Stimulated activated naive CD8-positive, alpha-beta T cell treated with anti-CD3 and anti-CD28 coated beads, Interleukin-15, amount 100 ng/mL, for 72 hours (primary cell): ENCODE measurements at regions not wholly inside any gene's neighbourhood (a gene's known extent, or its start where the extent isn't known, plus 50 kb on each side); places are given as distances from the start of the nearest gene placed in this dataset.

ENCODE experiments used
- ATAC-seq: fragments of 150-1000 bp; cut with Tn5 transposase; 2 replicates; pipeline ENCODE4 v1.10.0; 2021; ENCODE audit warnings: mild to moderate bottlenecking, moderate library complexity
- DNase-seq, 2 donors: peaks; one replicate each; pipeline ENCODE4 v3.0.0; 2021 to 2022
- H3K27ac Mint-ChIP-seq, 2 donors: one replicate each; pipeline ENCODE4 v1.8.0; 2022; ENCODE audit warnings: mild to moderate bottlenecking in 2 of 2, mixed read lengths in 2 of 2, moderate library complexity in 2 of 2
- H3K27me3 Mint-ChIP-seq: one replicate; pipeline ENCODE4 v1.8.0; 2022; ENCODE audit warnings: mixed read lengths
- H3K4me1 Mint-ChIP-seq: one replicate; pipeline ENCODE4 v1.8.0; 2022; ENCODE audit warnings: mild to moderate bottlenecking, mixed read lengths
- H3K4me3 Mint-ChIP-seq, 2 donors: one replicate each; pipeline ENCODE4 v1.8.0; 2022; ENCODE audit warnings: mild to moderate bottlenecking in 2 of 2, mixed read lengths in 2 of 2, moderate library complexity in 1 of 2
- H3K9me3 Mint-ChIP-seq, 2 donors: one replicate each; pipeline ENCODE4 v1.8.0; 2022; ENCODE audit warnings: mixed read lengths in 2 of 2

- Mint-ChIP-seq H3K27ac (no peak overlapping the region), H3K27me3 (peaks cover 7% of the 10 kb centered on the region), H3K4me1 (no peaks in the 10 kb centered on the region), H3K9me3 (peaks cover 11 to 28% of the 10 kb centered on the region in 2 donors), H3K4me3 (no peak overlapping the region)
- no peak for ATAC-seq
- no peak for DNase-seq
These were observed 458.0 kb downstream of the HAPSTR1 start for GRCh38 chr16:9549487-9549886.

- Mint-ChIP-seq H3K4me3 (no peak overlapping the region), H3K27me3 (peaks cover 7% of the 10 kb centered on the region), H3K4me1 (no peaks in the 10 kb centered on the region), H3K9me3 (peaks cover 9 to 19% of the 10 kb centered on the region in 2 donors), H3K27ac (no peak overlapping the region)
- ATAC-seq (no peak), DNase-seq (no peak)
These were observed 463.6 kb downstream of the HAPSTR1 start for GRCh38 chr16:9555051-9555450.

GRCh38 chr16:9556949-9557665 lies 465.7 kb downstream of the HAPSTR1 start:
- peaks cover 12% of the 10 kb centered on the region in 2 donors for H3K9me3 Mint-ChIP-seq
- no peak for ATAC-seq
- H3K4me1 Mint-ChIP-seq: no peaks in the 10 kb centered on the region
- H3K27ac Mint-ChIP-seq: no peak overlapping the region
- H3K27me3 Mint-ChIP-seq: no peaks in the 10 kb centered on the region
- H3K4me3 Mint-ChIP-seq: no peak overlapping the region
- no peak for DNase-seq

GRCh38 chr16:9557713-9558112 lies 466.3 kb downstream of the HAPSTR1 start:
- Mint-ChIP-seq H3K27ac (no peak overlapping the region), H3K4me3 (no peak overlapping the region), H3K4me1 (no peaks in the 10 kb centered on the region), H3K9me3 (peaks cover 12% of the 10 kb centered on the region in 2 donors), H3K27me3 (no peaks in the 10 kb centered on the region)
- ATAC-seq (no peak), DNase-seq (no peak)

- no peak overlapping the region for H3K4me3 Mint-ChIP-seq
- no peaks in the 10 kb centered on the region for H3K4me1 Mint-ChIP-seq
- ATAC-seq (no peak), DNase-seq (no peak)
- no peaks in the 10 kb centered on the region for H3K27me3 Mint-ChIP-seq
- peaks cover 0 to 9% of the 10 kb centered on the region in 2 donors for H3K9me3 Mint-ChIP-seq
- no peak overlapping the region for H3K27ac Mint-ChIP-seq
These were observed 474.7 kb downstream of the HAPSTR1 start for GRCh38 chr16:9566099-9566498.

GRCh38 chr16:9567666-9568065 lies 476.2 kb downstream of the HAPSTR1 start:
- DNase-seq (no peak), ATAC-seq (no peak)
- H3K27me3 Mint-ChIP-seq: no peaks in the 10 kb centered on the region
- H3K9me3 Mint-ChIP-seq: peaks cover 0 to 9% of the 10 kb centered on the region in 2 donors
- no peak overlapping the region for H3K4me3 Mint-ChIP-seq
- H3K4me1 Mint-ChIP-seq: no peaks in the 10 kb centered on the region
- no peak overlapping the region for H3K27ac Mint-ChIP-seq

GRCh38 chr16:9568261-9568660 lies 476.8 kb downstream of the HAPSTR1 start:
- Mint-ChIP-seq H3K27me3 (no peaks in the 10 kb centered on the region), H3K9me3 (peaks cover 0 to 9% of the 10 kb centered on the region in 2 donors), H3K27ac (no peak overlapping the region), H3K4me1 (no peaks in the 10 kb centered on the region), H3K4me3 (no peak overlapping the region)
- no peak for DNase-seq
- ATAC-seq: no peak

- H3K27me3 Mint-ChIP-seq: no peaks in the 10 kb centered on the region
- no peak overlapping the region for H3K4me3 Mint-ChIP-seq
- no peaks in the 10 kb centered on the region for H3K4me1 Mint-ChIP-seq
- no peak overlapping the region for H3K27ac Mint-ChIP-seq
- ATAC-seq (no peak), DNase-seq (no peak)
- H3K9me3 Mint-ChIP-seq: peaks cover 0 to 9% of the 10 kb centered on the region in 2 donors
These were observed 479.1 kb downstream of the HAPSTR1 start for GRCh38 chr16:9570521-9570920.

GRCh38 chr16:9578459-9578858 lies 487.0 kb downstream of the HAPSTR1 start:
- H3K9me3 Mint-ChIP-seq: peaks cover 12 to 17% of the 10 kb centered on the region in 2 donors
- no peak overlapping the region for H3K27ac Mint-ChIP-seq
- no peaks in the 10 kb centered on the region for H3K27me3 Mint-ChIP-seq
- no peaks in the 10 kb centered on the region for H3K4me1 Mint-ChIP-seq
- ATAC-seq (no peak), DNase-seq (no peak)
- no peak overlapping the region for H3K4me3 Mint-ChIP-seq

- Mint-ChIP-seq H3K27ac (no peak overlapping the region), H3K4me1 (no peaks in the 10 kb centered on the region), H3K9me3 (peaks cover 12 to 23% of the 10 kb centered on the region in 2 donors), H3K27me3 (no peaks in the 10 kb centered on the region), H3K4me3 (no peak overlapping the region)
- ATAC-seq (no peak), DNase-seq (no peak)
These were observed 488.6 kb downstream of the HAPSTR1 start for GRCh38 chr16:9580025-9580424.

GRCh38 chr16:9593440-9593839 lies 502.0 kb downstream of the HAPSTR1 start:
- ATAC-seq (no peak), DNase-seq (no peak)
- Mint-ChIP-seq H3K27me3 (no peaks in the 10 kb centered on the region), H3K9me3 (peaks cover 5 to 12% of the 10 kb centered on the region in 2 donors), H3K27ac (no peak overlapping the region), H3K4me3 (no peak overlapping the region), H3K4me1 (no peaks in the 10 kb centered on the region)

GRCh38 chr16:9594047-9594446 lies 502.6 kb downstream of the HAPSTR1 start:
- no peak overlapping the region for H3K4me3 Mint-ChIP-seq
- peaks cover 5 to 12% of the 10 kb centered on the region in 2 donors for H3K9me3 Mint-ChIP-seq
- no peaks in the 10 kb centered on the region for H3K4me1 Mint-ChIP-seq
- no peak overlapping the region for H3K27ac Mint-ChIP-seq
- ATAC-seq (no peak), DNase-seq (no peak)
- H3K27me3 Mint-ChIP-seq: no peaks in the 10 kb centered on the region

- Mint-ChIP-seq H3K27ac (no peak overlapping the region), H3K27me3 (no peaks in the 10 kb centered on the region), H3K9me3 (peaks cover 5 to 17% of the 10 kb centered on the region in 2 donors), H3K4me3 (no peak overlapping the region), H3K4me1 (no peaks in the 10 kb centered on the region)
- ATAC-seq (no peak), DNase-seq (no peak)
These were observed 503.5 kb downstream of the HAPSTR1 start for GRCh38 chr16:9594946-9595345.

GRCh38 chr16:9595393-9595792 lies 503.9 kb downstream of the HAPSTR1 start:
- no peak overlapping the region for H3K27ac Mint-ChIP-seq
- H3K4me1 Mint-ChIP-seq: no peaks in the 10 kb centered on the region
- no peak for ATAC-seq
- no peak overlapping the region for H3K4me3 Mint-ChIP-seq
- no peak for DNase-seq
- H3K9me3 Mint-ChIP-seq: peaks cover 2 to 15% of the 10 kb centered on the region in 2 donors
- no peaks in the 10 kb centered on the region for H3K27me3 Mint-ChIP-seq

- Mint-ChIP-seq H3K27ac (no peak overlapping the region), H3K4me1 (no peaks in the 10 kb centered on the region), H3K4me3 (no peak overlapping the region), H3K27me3 (no peaks in the 10 kb centered on the region), H3K9me3 (peaks cover 0 to 7% of the 10 kb centered on the region in 2 donors)
- DNase-seq: no peak
- ATAC-seq: no peak
These were observed 505.3 kb downstream of the HAPSTR1 start for GRCh38 chr16:9596788-9597187.

- ATAC-seq: no peak
- Mint-ChIP-seq H3K27ac (no peak overlapping the region), H3K4me3 (no peak overlapping the region), H3K9me3 (peaks cover 0 to 7% of the 10 kb centered on the region in 2 donors), H3K27me3 (peaks cover 7% of the 10 kb centered on the region), H3K4me1 (no peaks in the 10 kb centered on the region)
- DNase-seq: no peak
These were observed 506.7 kb downstream of the HAPSTR1 start for GRCh38 chr16:9597967-9598730.
